HepG2 (cell line): ENCODE measurements at regions not wholly inside any gene's neighbourhood (a gene's known extent, or its start where the extent isn't known, plus 50 kb on each side); places are given as distances from the start of the nearest gene placed in this dataset.

ENCODE experiments used
- ATAC-seq: fragments of 200-7000 bp; cut with Tn5 transposase; 3 replicates; pipeline ENCODE4 v1.9.1; 2020; ENCODE audit warnings: mild to moderate bottlenecking, moderate library complexity
- BruUV-seq: library from RNA; stranded (reverse); fragments of 400-500 nt; replicated peaks from 2 replicates; lab custom pipeline; 2021; lab: Mats Ljungman, UMichigan
- CTCF ChIA-PET: fragments of 300-600 bp; formaldehyde crosslinking; extraction: SDS; loops from one replicate; lab custom pipeline; 2021; ENCODE audit warnings: low total read pairs, inconsistent platforms, low intra/inter-chr PET ratio; lab: Yijun Ruan, JAX
- POLR2A ChIA-PET: fragments of 350-600 bp; sonication (Branson Sonifier 250); formaldehyde crosslinking; loops from one replicate; lab custom pipeline; 2020; ENCODE audit warnings: antibody characterized with exemption, inconsistent platforms; lab: Yijun Ruan, JAX
- DNase-seq: peaks from one replicate; pipeline ENCODE4 v3.0.0-alpha.2; 2015; ENCODE audit warnings: low spot score
- FAIRE-seq: peaks from 3 replicates; lab custom pipeline; 2011; peaks lifted over from hg19 to GRCh38; lab: Jason Lieb, UNC
- H2AFZ ChIP-seq: one replicate; pipeline ENCODE4 v1.6.1; 2011; ENCODE audit warnings: low read length, inconsistent platforms
- H3K27ac ChIP-seq: fragments of 300-600 bp; 3 replicates; pipeline ENCODE4 v1.8.0; 2011; ENCODE audit warnings: mixed run types, mild to moderate bottlenecking, mixed read lengths, low read length, inconsistent platforms; ENCODE audit not compliant: insufficient read depth; ENCODE audit errors: extremely low read length
- H3K27me3 ChIP-seq, 2 experiments: fragments of 200-600 bp in 1 of 2; 2 replicates in 1 of 2; 3 replicates in 1 of 2; pipeline versions ENCODE4 v1.6.0 to v1.8.0; 2011; ENCODE audit warnings: low read length in 2 of 2, mild to moderate bottlenecking in 2 of 2, moderate library complexity in 2 of 2, inconsistent platforms in 1 of 2; ENCODE audit not compliant: insufficient read depth in 2 of 2, control insufficient read depth in 1 of 2
- H3K36me3 ChIP-seq, 2 experiments: fragments of 200-600 bp in 1 of 2; replicated peaks in 1 of 2; 2 replicates in 1 of 2; 3 replicates in 1 of 2; pipeline versions ENCODE4 v1.5.1 to v1.8.0; 2011; ENCODE audit warnings: low read length in 2 of 2, inconsistent platforms in 1 of 2; ENCODE audit not compliant: insufficient read depth in 2 of 2, control insufficient read depth in 1 of 2
- H3K4me1 ChIP-seq: 2 replicates; pipeline ENCODE4 v1.5.1; 2012; ENCODE audit warnings: low read length, inconsistent platforms; ENCODE audit not compliant: insufficient read depth
- H3K4me2 ChIP-seq: 2 replicates; pipeline ENCODE4 v1.6.0; 2011; ENCODE audit warnings: low read depth, low read length, inconsistent platforms
- H3K4me3 ChIP-seq, 3 experiments: fragments of 200-600 bp in 1 of 3; sonication (generic), shearing (Covaris generic) in 1 of 3; replicated peaks in 1 of 3; 2 replicates each; pipeline ENCODE4 v1.5.1; 2011 to 2016; ENCODE audit warnings: low read length in 3 of 3, inconsistent platforms in 2 of 3, low read depth in 2 of 3, mild to moderate bottlenecking in 2 of 3, control low read depth in 1 of 3, mixed read lengths in 1 of 3; ENCODE audit not compliant: insufficient read depth in 1 of 3
- H3K79me2 ChIP-seq: one replicate; pipeline ENCODE4 v1.6.1; 2011; ENCODE audit warnings: low read length, inconsistent platforms; ENCODE audit not compliant: insufficient read depth
- H3K9ac ChIP-seq: 2 replicates; pipeline ENCODE4 v1.6.0; 2011; ENCODE audit warnings: mild to moderate bottlenecking, low read depth, low read length, inconsistent platforms; ENCODE audit not compliant: insufficient read depth
- H3K9me3 ChIP-seq: 2 replicates; pipeline ENCODE4 v1.5.1; 2012; ENCODE audit warnings: mild to moderate bottlenecking, low read length
- H4K20me1 ChIP-seq: 2 replicates; pipeline ENCODE4 v1.6.0; 2011; ENCODE audit warnings: inconsistent platforms, mild to moderate bottlenecking, low read length, moderate library complexity; ENCODE audit not compliant: insufficient read depth
- ARNT2 ChIP-seq: sonication (generic); formaldehyde crosslinking; IDR thresholded peaks from 2 replicates; pipeline ENCODE4 v1.8.0; 2022; ENCODE audit warnings: mild to moderate bottlenecking, low read depth, missing genetic modification reagents, moderate library complexity
- ETV6 ChIP-seq: sonication (generic); formaldehyde crosslinking; conservative IDR thresholded peaks from 2 replicates; pipeline ENCODE4 v1.4.0; 2020; ENCODE audit warnings: missing genetic modification reagents
- FUBP1 ChIP-seq: sonication (generic); formaldehyde crosslinking; IDR thresholded peaks from 2 replicates; pipeline ENCODE4 v1.5.1; 2020; ENCODE audit warnings: missing genetic modification reagents, mild to moderate bottlenecking, borderline replicate concordance
- LCORL ChIP-seq, 2 experiments: fragments of 450-650 bp in 1 of 2; sonication (generic) in 1 of 2; formaldehyde crosslinking in 1 of 2; IDR thresholded peaks; 2 replicates each; pipeline versions ENCODE4 v1.5.0 to v1.6.1; 2017 to 2020; ENCODE audit warnings: antibody characterized with exemption in 1 of 2, missing genetic modification reagents in 1 of 2
- PHF5A ChIP-seq: IDR thresholded peaks from one replicate; pipeline ENCODE4 v1.6.1; 2018; ENCODE audit warnings: low read depth, missing genetic modification reagents; ENCODE audit not compliant: unreplicated experiment
- PITX1 ChIP-seq: sonication (generic); formaldehyde crosslinking; IDR thresholded peaks from 2 replicates; pipeline ENCODE4 v1.5.1; 2020; ENCODE audit warnings: mild to moderate bottlenecking, missing genetic modification reagents
- RBAK ChIP-seq: sonication (generic); formaldehyde crosslinking; IDR thresholded peaks from 2 replicates; pipeline ENCODE4 v1.5.1; 2020; ENCODE audit warnings: mild to moderate bottlenecking, missing genetic modification reagents
- RCOR2 ChIP-seq: IDR thresholded peaks from 2 replicates; pipeline ENCODE4 v1.6.1; 2016; ENCODE audit warnings: missing biosample characterization, missing genetic modification reagents
- RXRB ChIP-seq: IDR thresholded peaks from 2 replicates; pipeline ENCODE4 v1.6.1; 2016; ENCODE audit warnings: borderline replicate concordance, missing genetic modification reagents, missing compliant biosample characterization
- SMYD3 ChIP-seq: sonication (generic); formaldehyde crosslinking; IDR thresholded peaks from 2 replicates; pipeline ENCODE4 v1.8.1; 2023; ENCODE audit warnings: mild to moderate bottlenecking, missing genetic modification reagents
- TEAD3 ChIP-seq: optimal IDR thresholded peaks from 2 replicates; pipeline ENCODE3; 2016; ENCODE audit warnings: borderline replicate concordance
- WGBS: methylation state at CpG from one replicate; pipeline ENCODE4 v1.1.6; 2017; ENCODE audit warnings: low lambda C conversion rate; 5-methylcytosine and 5-hydroxymethylcytosine counted together
- in situ Hi-C: cut with HindIII; loops from 2 replicates; pipeline ENCODE4 v1.10.0; 2017; ENCODE audit warnings: low pct_unique_long_range_greater_than_20kb; ENCODE audit not compliant: extremely low pct_ligation_motif_present
- intact Hi-C: fragments of 100-400 bp; cut with micrococcal nuclease; formaldehyde crosslinking; loops from one replicate; pipeline ENCODE4 v1.10.0; 2022; ENCODE audit not compliant: unreplicated experiment
- TF ChIP-seq, protein P1 (sequence below): sonication (generic); formaldehyde crosslinking; IDR thresholded peaks from 2 replicates; pipeline ENCODE4 v1.4.0; 2020; ENCODE audit warnings: mild to moderate bottlenecking, low read depth, missing genetic modification reagents
- TF ChIP-seq, protein P2 (sequence below): IDR thresholded peaks from 2 replicates; pipeline ENCODE4 v1.6.1; 2016; ENCODE audit warnings: control low read depth

DNA sequence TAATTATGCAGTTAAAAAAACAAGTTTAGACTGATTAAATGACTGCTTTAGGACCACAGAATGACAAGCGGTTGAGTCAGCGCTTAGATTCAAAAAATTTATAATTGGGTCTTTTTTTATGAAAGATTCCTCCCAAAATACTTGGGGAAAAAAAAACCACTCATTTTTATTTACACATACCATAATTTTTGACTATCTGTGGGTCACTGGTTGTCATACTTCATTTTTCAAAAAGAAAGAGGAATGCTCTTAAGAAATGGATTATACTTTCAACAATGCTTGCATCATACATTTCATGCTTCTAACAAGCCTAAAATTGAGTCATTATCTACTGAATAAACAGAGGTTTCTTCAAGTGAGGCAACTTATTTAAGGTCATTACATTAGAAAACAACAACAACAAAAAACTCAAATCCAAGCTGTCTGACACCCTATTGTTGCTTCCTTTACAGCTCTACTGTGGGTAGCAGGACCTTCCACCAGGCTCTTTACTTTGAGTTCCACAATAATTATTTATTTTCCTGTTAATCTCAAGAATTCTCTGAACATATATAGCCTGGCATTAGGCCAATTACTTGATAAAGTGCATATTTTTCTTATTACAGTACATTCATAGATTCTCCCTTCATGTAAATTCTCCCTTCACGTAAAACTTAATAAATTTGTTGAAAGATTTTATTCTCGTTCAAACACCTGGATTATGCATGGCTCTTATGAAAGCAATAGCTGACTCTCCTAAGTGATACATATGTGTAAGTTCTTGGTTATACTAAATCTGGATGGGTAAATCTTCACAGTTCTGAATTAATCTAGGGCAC, 445.5 kb downstream of the PCDH10 start:
- Histone ChIP-seq H2AFZ (no peak overlapping the region), H3K9me3 (no peaks in the 10 kb centered on the region), H3K36me3 (no peaks in the 10 kb centered on the region), H3K4me2 (no peak overlapping the region), H4K20me1 (no peaks in the 10 kb centered on the region), H3K27me3 (no peaks in the 10 kb centered on the region), H3K4me1 (no peaks in the 10 kb centered on the region), H3K79me2 (no peaks in the 10 kb centered on the region), H3K27ac (no peak overlapping the region), H3K9ac (no peak overlapping the region), H3K4me3 (no peak overlapping the region)
- 37% methylated on average over 4 of the region's 4 CpGs for WGBS
- ATAC-seq (no peak), DNase-seq (no peak), FAIRE-seq (no peak)
- POLR2A ChIA-PET = no interaction called here
- no TSS peak for BruUV-seq
- CTCF ChIA-PET = no interaction called here
- intact Hi-C loops (no loop called here), in situ Hi-C loops (no loop called here)
- TF ChIP-seq ARNT2 (CRISPR knock-in tag) (no peak), ETV6 (no peak), TEAD3 (CRISPR knock-in tag) (no peak), PITX1 (CRISPR knock-in tag) (no peak), PHF5A (no peak), RXRB (CRISPR knock-in tag) (no peak), SMYD3 (CRISPR knock-in tag) (no peak), LCORL (IDR thresholded peaks at IDR 0.05) (no peak), LCORL (CRISPR knock-in tag; IDR thresholded peaks at IDR 0.05) (no peak), RBAK (no peak), RCOR2 (CRISPR knock-in tag) (no peak), FUBP1 (no peak)
- TF ChIP-seq, protein P1, sequence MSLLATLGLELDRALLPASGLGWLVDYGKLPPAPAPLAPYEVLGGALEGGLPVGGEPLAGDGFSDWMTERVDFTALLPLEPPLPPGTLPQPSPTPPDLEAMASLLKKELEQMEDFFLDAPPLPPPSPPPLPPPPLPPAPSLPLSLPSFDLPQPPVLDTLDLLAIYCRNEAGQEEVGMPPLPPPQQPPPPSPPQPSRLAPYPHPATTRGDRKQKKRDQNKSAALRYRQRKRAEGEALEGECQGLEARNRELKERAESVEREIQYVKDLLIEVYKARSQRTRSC (CRISPR knock-in tag) = no peak
- TF ChIP-seq, protein P2, sequence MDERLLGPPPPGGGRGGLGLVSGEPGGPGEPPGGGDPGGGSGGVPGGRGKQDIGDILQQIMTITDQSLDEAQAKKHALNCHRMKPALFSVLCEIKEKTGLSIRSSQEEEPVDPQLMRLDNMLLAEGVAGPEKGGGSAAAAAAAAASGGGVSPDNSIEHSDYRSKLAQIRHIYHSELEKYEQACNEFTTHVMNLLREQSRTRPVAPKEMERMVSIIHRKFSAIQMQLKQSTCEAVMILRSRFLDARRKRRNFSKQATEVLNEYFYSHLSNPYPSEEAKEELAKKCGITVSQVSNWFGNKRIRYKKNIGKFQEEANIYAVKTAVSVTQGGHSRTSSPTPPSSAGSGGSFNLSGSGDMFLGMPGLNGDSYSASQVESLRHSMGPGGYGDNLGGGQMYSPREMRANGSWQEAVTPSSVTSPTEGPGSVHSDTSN (CRISPR knock-in tag) = no peak
